D721Med (cell line): ENCODE measurements at regions not wholly inside any gene's neighbourhood (a gene's known extent, or its start where the extent isn't known, plus 50 kb on each side); places are given as distances from the start of the nearest gene placed in this dataset.

ENCODE experiments used
- DNase-seq: peaks from one replicate; pipeline ENCODE4 v3.0.0; 2011; ENCODE audit warnings: low spot score; ENCODE audit not compliant: insufficient read length
- FAIRE-seq: peaks from 2 replicates; lab custom pipeline; 2011; peaks lifted over from hg19 to GRCh38; lab: Jason Lieb, UNC
- CTCF ChIP-seq: IDR thresholded peaks from 2 replicates; pipeline ENCODE4 v1.5.1; 2012; ENCODE audit warnings: mild to moderate bottlenecking, control low read depth; ENCODE audit not compliant: insufficient read depth; ENCODE audit errors: missing control alignments

- TF ChIP-seq CTCF: no peak
- DNase-seq (no peak), FAIRE-seq (no peak)
Observed at GRCh38 chr6:167398214-167399050, 73.5 kb downstream of the TTLL2 start.

- DNase-seq (no peak), FAIRE-seq (no peak)
- no peak for TF ChIP-seq CTCF
Observed at GRCh38 chr6:167399051-167399387, 74.1 kb downstream of the TTLL2 start.

GRCh38 chr6:167399599-167399998, 74.7 kb downstream of the TTLL2 start:
- TF ChIP-seq CTCF: no peak
- DNase-seq (no peak), FAIRE-seq (no peak)

GRCh38 chr6:167400482-167401138, 75.7 kb downstream of the TTLL2 start:
- no peak for FAIRE-seq
- TF ChIP-seq CTCF: no peak
- no peak for DNase-seq

GRCh38 chr6:167401525-167402194, 76.8 kb downstream of the TTLL2 start:
- TF ChIP-seq CTCF: no peak
- DNase-seq: no peak
- no peak for FAIRE-seq

GRCh38 chr6:167402195-167402686, 77.4 kb downstream of the TTLL2 start:
- DNase-seq: no peak
- FAIRE-seq: no peak
- no peak for TF ChIP-seq CTCF
